ENCODE measurements at regions not wholly inside any gene's neighbourhood (a gene's known extent, or its start where the extent isn't known, plus 50 kb on each side); places are given as distances from the start of the nearest gene placed in this dataset.

DNA sequence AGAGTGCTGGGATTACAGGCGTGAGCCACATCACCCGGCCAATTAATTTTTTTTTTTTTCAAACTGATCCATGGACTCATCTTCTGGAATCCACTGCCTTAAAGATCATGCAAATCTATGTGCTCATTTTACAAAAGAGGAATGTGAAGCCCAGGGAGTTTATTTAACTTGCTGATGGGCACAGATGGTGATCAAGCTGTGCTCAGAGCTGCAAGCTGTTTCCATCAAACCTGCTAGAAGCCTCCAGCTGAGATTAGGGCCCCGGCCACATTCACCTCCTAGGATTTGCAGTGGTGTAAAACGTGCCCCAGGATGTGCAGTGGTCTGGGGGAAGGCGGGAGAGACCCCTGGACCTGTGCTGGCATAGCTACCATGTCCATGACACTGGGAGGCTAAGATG, 56.1 kb upstream of the TUT7 start:
- Mint-ChIP-seq H3K4me3 (no peak overlapping the region), H3K27ac (no peak overlapping the region), H3K9me3 (no peaks in the 10 kb centered on the region), H3K27me3 (peaks cover 11 to 25% of the 10 kb centered on the region in 2 donors), H3K4me1 (ENCODE audit: low read depth in 2 of 2) (peaks cover 0 to 3% of the 10 kb centered on the region in 2 donors), H3K36me3 (ENCODE audit: insufficient read depth) (no peaks in the 10 kb centered on the region)
- ATAC-seq (replicated peaks) (no peak), DNase-seq (no peak)

DNA sequence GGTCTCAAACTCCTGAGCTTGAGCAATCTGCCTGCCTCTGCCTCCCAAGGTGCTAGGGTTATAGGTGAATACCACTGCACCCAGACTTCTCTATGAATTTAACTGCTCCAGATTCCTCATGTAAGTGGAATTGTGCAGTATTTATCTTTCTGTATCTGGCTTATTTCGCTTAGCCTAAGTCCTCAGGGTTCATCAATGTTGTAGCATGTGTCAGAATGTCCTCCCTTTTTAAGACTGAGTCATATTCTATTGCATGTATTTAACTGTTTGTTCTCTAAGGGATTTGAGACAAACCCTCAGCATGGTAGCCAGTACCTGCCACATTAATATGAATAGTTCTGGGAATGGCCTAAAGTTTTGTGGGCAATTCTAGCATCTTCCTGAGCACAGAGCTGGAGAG, 53.9 kb upstream of the TUT7 start:
- Mint-ChIP-seq H3K27ac (no peak overlapping the region), H3K9me3 (no peaks in the 10 kb centered on the region), H3K36me3 (ENCODE audit: insufficient read depth) (no peaks in the 10 kb centered on the region), H3K4me1 (ENCODE audit: low read depth in 2 of 2) (peaks cover 0 to 3% of the 10 kb centered on the region in 2 donors), H3K4me3 (no peak overlapping the region), H3K27me3 (peaks cover 22 to 26% of the 10 kb centered on the region in 2 donors)
- DNase-seq (no peak), ATAC-seq (replicated peaks) (no peak)

DNA sequence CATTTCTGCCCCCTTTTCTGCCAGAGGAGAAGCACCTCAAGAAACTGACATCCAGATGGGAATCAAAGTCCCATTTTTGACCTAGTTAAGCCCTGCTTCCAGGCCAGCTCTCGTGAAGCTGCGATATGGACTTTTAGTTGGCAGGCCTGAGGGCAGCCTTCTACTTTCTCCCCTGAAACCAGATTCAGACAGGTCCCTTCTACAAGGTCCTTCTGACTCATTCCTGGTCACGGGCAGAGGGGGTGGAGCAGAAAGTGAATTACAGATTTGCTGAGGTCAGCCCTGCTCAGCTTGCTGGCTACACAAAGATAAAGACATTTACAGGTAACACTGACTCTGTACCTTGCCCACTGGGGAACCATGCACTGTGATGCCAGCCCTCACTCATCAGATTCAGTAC, 52.8 kb upstream of the TUT7 start:
- Mint-ChIP-seq H3K27ac (no peak overlapping the region), H3K4me3 (no peak overlapping the region), H3K36me3 (ENCODE audit: insufficient read depth) (no peaks in the 10 kb centered on the region), H3K4me1 (ENCODE audit: low read depth in 2 of 2) (peaks cover 0 to 5% of the 10 kb centered on the region in 2 donors), H3K9me3 (no peaks in the 10 kb centered on the region), H3K27me3 (peaks cover 30 to 32% of the 10 kb centered on the region in 2 donors)
- no peak for DNase-seq
- no peak for ATAC-seq (replicated peaks)

DNA sequence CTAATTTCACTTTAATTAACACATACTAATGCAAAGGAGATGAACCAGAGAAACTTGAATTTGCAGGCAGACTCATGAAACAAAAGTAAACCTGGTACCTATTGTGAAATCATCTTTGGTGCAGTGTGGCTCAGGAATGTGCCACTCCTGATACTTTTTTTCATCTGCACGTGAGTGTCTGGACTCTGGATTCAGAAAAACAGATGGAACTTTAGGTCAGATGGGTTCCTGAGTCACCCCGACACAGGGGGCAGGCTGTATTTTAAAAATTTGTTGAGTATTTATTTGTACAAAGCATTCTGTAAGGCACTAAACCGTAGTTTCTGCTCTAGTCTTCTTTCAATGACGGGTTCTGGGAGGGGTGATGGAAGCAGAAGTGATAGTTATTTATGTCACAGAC, 52.2 kb upstream of the TUT7 start:
- Mint-ChIP-seq H3K27ac (no peak overlapping the region), H3K4me1 (ENCODE audit: low read depth in 2 of 2) (peaks cover 0 to 5% of the 10 kb centered on the region in 2 donors), H3K27me3 (peaks cover 30 to 36% of the 10 kb centered on the region in 2 donors), H3K9me3 (no peaks in the 10 kb centered on the region), H3K4me3 (no peak overlapping the region), H3K36me3 (ENCODE audit: insufficient read depth) (no peaks in the 10 kb centered on the region)
- DNase-seq (no peak), ATAC-seq (replicated peaks) (no peak)

DNA sequence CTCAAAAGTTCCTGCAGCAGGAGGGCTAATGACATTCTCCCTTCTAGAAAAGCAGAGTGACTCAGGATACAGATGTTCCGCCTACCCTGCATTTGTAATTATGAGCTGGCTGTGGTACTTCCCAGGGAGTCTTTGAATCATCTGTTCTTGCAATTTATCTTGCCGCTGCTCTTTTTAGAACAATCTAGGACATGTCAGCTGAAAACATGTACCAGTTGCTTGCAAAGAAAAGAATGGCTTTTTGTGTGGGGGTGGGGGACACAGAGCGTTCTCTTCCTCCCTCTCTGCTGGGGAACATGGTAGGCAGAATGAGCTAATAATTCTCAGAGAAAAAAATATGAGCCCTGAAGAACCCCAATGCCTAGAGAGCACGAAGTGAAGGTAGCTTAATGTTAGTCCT, 51.7 kb upstream of the TUT7 start:
- peaks cover 30 to 38% of the 10 kb centered on the region in 2 donors for H3K27me3 Mint-ChIP-seq
- H3K4me3 Mint-ChIP-seq = no peak overlapping the region

DNA sequence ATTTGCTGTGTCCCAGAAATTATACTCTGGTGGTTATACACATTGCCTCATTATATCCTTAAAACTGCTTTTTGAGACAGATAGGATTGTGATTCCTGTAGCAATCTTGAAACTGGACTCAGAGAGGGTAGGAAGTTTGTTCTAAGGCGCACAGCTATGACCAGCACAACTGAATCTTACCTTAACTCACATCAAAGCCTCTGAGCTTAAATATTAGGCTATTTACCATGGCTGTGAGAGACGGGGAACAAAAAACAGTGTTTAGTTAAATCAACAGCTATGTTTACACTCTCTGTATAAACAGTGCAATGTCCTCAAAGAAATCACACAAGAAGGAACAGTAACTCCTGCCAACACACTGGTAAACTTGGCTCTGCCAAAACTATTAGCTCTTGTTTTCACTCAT, 50.9 kb upstream of the TUT7 start:
- no peak overlapping the region for H3K27ac Mint-ChIP-seq
- ATAC-seq (replicated peaks) (no peak), DNase-seq (no peak)
- H3K27me3 Mint-ChIP-seq = peaks cover 30 to 38% of the 10 kb centered on the region in 2 donors
- no peak overlapping the region for H3K4me3 Mint-ChIP-seq
- H3K9me3 Mint-ChIP-seq = no peaks in the 10 kb centered on the region
- H3K4me1 Mint-ChIP-seq (ENCODE audit: low read depth in 2 of 2) = peaks cover 0 to 5% of the 10 kb centered on the region in 2 donors
- no peaks in the 10 kb centered on the region for H3K36me3 Mint-ChIP-seq (ENCODE audit: insufficient read depth)

More for the DNA sequence above, 51.7 kb upstream of the TUT7 start:
- H3K4me1 Mint-ChIP-seq (ENCODE audit: low read depth in 2 of 2) = peaks cover 0 to 5% of the 10 kb centered on the region in 2 donors
- ATAC-seq (replicated peaks) (no peak), DNase-seq (no peak)
- no peaks in the 10 kb centered on the region for H3K9me3 Mint-ChIP-seq
- no peak overlapping the region for H3K27ac Mint-ChIP-seq
- H3K36me3 Mint-ChIP-seq (ENCODE audit: insufficient read depth) = no peaks in the 10 kb centered on the region

Data from effector memory CD8-positive, alpha-beta T cell (primary cell).